GM13976 (cell line): ENCODE measurements at regions not wholly inside any gene's neighbourhood (a gene's known extent, or its start where the extent isn't known, plus 50 kb on each side); places are given as distances from the start of the nearest gene placed in this dataset.

Source experiments
- DNase-seq: peaks from one replicate; pipeline ENCODE4 v3.0.0; 2012; ENCODE audit warnings: low spot score
- CTCF ChIP-seq: IDR thresholded peaks from 2 replicates; pipeline ENCODE4 v1.5.1; 2012; ENCODE audit warnings: borderline replicate concordance, mild to moderate bottlenecking; ENCODE audit not compliant: insufficient read depth; ENCODE audit errors: extremely low read depth, missing control alignments, control extremely low read depth
- in situ Hi-C: fragments of 300-500 bp; cut with MboI; formaldehyde crosslinking; loops from one replicate; pipeline ENCODE4 v1.12.0; 2022; ENCODE audit warnings: low sequenced_read_pairs, mixed read lengths, inconsistent platforms; ENCODE audit not compliant: unreplicated experiment

- no peak for TF ChIP-seq CTCF
- no peak for DNase-seq
- in situ Hi-C loops, result no loop called here
Observed at GRCh38 chr4:55296096-55296495, 49.9 kb upstream of the SRD5A3 start.
